ENCODE measurements at regions not wholly inside any gene's neighbourhood (a gene's known extent, or its start where the extent isn't known, plus 50 kb on each side); places are given as distances from the start of the nearest gene placed in this dataset.

GRCh38 chr10:129029051-129029450 lies 438.0 kb upstream of the MGMT start:
- TF ChIP-seq NFYB (IDR thresholded peaks at IDR 0.05; ENCODE audit: extremely low read depth, insufficient read length) (no peak), YBX1 (IDR thresholded peaks at IDR 0.05) (no peak), FOSL1 (tag; conservative IDR thresholded peaks at IDR 0.05) (no peak), HSF4 (CRISPR knock-in tag; IDR thresholded peaks at IDR 0.05; ENCODE audit: borderline replicate concordance) (no peak), FOS (IDR thresholded peaks at IDR 0.05; ENCODE audit: extremely low read depth, insufficient read length) (no peak), GABPB1 (CRISPR knock-in tag; IDR thresholded peaks at IDR 0.05) (no peak), CBX8 (IDR thresholded peaks at IDR 0.05; ENCODE audit: borderline replicate concordance, extremely low read depth, low read depth, low read length, poor library complexity, severe bottlenecking) (no peak)
- TF ChIP-seq, protein P1, sequence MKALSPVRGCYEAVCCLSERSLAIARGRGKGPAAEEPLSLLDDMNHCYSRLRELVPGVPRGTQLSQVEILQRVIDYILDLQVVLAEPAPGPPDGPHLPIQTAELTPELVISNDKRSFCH (CRISPR knock-in tag; IDR thresholded peaks at IDR 0.05), result no peak
- TF ChIP-seq, protein P1 (tag; IDR thresholded peaks at IDR 0.05), result no peak
- ChIA-PET POLR2A (no interaction called here), CTCF (ENCODE audit: low intra/inter-chr PET ratio) (no interaction called here)
- Histone ChIP-seq H3K4me2 (ENCODE audit: insufficient read depth, low read length) (no peak overlapping the region), H4K20me1 (replicated peaks; ENCODE audit: control insufficient read depth, insufficient read depth, low read length) (no peaks in the 10 kb centered on the region), H3K36me3 (ENCODE audit: control insufficient read depth, insufficient read depth, low read length) (no peaks in the 10 kb centered on the region), H3K9me3 (replicated peaks; ENCODE audit: control insufficient read depth, insufficient read depth, low read depth, low read length) (no peaks in the 10 kb centered on the region), H3K79me2 (ENCODE audit: control insufficient read depth, insufficient read depth, low read length) (no peaks in the 10 kb centered on the region), H2AFZ (ENCODE audit: low read depth, low read length) (no peak overlapping the region), H3K27ac (ENCODE audit: extremely low read depth, low read depth, low read length) (no peak overlapping the region), H3K4me1 (replicated peaks in 1 of 2; ENCODE audit: control insufficient read depth in 2 of 2, insufficient read depth in 2 of 2, low read length in 2 of 2) (no peaks in the 10 kb centered on the region), H3K9me1 (ENCODE audit: control insufficient read depth, insufficient read depth, low read length) (no peaks in the 10 kb centered on the region), H3K27me3 (ENCODE audit: control insufficient read depth in 2 of 2, insufficient read depth in 2 of 2, low read length in 2 of 2) (peaks cover 0 to 36% of the 10 kb centered on the region in 2 experiments; a peak in 3 of 5 replicates), H3K9ac (ENCODE audit: insufficient read depth in 1 of 2, low read depth in 2 of 2, low read length in 2 of 2) (no peak overlapping the region), H3K4me3 (no peak overlapping the region)
- BruUV-seq (replicated peaks), result no TSS peak
- ATAC-seq (no peak), DNase-seq (ENCODE audit: extremely low read depth in 1 of 4, low spot score in 3 of 4) (no peak), FAIRE-seq (no peak)
- WGBS (ENCODE audit: insufficient coverage, low coverage, missing lambda C conversion rate), result 0% methylated on average over 9 of the region's 9 CpGs
- intact Hi-C loops (cut with micrococcal nuclease), result no loop called here
- in situ Hi-C loops (cut with MboI), result no loop called here

Data from K562 (cell line).